Esophagus squamous epithelium (tissue), 4 donors: ENCODE measurements at regions not wholly inside any gene's neighbourhood (a gene's known extent, or its start where the extent isn't known, plus 50 kb on each side); places are given as distances from the start of the nearest gene placed in this dataset.

Source experiments
- CTCF ChIP-seq, 6 experiments: fragments of 450-650 bp in 4 of 6; fragments of 200-600 bp in 2 of 6; sonication (generic) in 2 of 6; IDR thresholded peaks; one replicate each; pipeline ENCODE4 v1.5.1; 2016 to 2019; ENCODE audit warnings: antibody characterized with exemption in 6 of 6, mild to moderate bottlenecking in 4 of 6, moderate library complexity in 4 of 6
- POLR2A ChIP-seq, 4 donors: fragments of 450-650 bp; IDR thresholded peaks; one replicate each; pipeline ENCODE4 v1.6.1; 2017; ENCODE audit warnings: antibody characterized with exemption in 4 of 4, mild to moderate bottlenecking in 4 of 4, moderate library complexity in 3 of 4

DNA sequence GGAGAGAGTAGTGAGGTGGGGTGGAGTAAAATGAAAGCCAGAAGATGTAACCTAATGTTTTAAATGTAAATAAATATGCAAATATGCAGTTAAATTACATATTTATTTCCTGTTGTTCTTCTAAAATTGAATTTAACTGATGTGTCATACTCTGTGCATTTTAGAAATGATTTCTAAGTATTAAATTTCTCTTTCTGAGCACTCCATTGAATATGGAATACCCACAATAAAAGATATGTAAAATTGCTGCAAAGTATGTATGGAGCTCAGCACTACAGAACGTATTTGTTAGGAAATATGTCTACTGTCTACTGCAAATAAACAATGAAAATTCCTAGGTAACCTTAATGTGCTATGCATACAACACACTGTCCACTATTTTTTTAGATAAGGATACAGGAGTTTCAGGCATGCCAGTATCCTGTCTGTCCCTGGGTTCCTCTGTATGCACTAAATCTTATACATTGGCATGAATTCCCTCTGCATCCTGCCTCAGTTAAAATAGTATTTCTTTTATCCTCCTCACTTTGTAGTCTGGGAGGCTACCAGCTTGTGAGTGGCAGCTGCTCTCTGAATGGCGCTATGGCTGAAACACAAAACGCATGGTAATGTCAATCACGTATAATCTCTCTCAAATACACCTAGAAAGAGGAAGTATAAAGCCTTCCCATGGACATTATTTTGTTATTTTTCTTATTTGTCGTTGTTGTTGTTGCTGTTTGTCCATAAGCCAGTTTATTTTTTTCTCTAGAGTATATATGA is 579.5 kb downstream of the PYDC2 start:
- TF ChIP-seq CTCF (IDR thresholded peaks at IDR 0.05): no peak
- no peak for TF ChIP-seq POLR2A (IDR thresholded peaks at IDR 0.05)
